ENCODE measurements at regions not wholly inside any gene's neighbourhood (a gene's known extent, or its start where the extent isn't known, plus 50 kb on each side); places are given as distances from the start of the nearest gene placed in this dataset.

- TF ChIP-seq, protein P1, sequence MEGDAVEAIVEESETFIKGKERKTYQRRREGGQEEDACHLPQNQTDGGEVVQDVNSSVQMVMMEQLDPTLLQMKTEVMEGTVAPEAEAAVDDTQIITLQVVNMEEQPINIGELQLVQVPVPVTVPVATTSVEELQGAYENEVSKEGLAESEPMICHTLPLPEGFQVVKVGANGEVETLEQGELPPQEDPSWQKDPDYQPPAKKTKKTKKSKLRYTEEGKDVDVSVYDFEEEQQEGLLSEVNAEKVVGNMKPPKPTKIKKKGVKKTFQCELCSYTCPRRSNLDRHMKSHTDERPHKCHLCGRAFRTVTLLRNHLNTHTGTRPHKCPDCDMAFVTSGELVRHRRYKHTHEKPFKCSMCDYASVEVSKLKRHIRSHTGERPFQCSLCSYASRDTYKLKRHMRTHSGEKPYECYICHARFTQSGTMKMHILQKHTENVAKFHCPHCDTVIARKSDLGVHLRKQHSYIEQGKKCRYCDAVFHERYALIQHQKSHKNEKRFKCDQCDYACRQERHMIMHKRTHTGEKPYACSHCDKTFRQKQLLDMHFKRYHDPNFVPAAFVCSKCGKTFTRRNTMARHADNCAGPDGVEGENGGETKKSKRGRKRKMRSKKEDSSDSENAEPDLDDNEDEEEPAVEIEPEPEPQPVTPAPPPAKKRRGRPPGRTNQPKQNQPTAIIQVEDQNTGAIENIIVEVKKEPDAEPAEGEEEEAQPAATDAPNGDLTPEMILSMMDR (IDR thresholded peaks at IDR 0.05) = no peak
- no peak for TF ChIP-seq POLR2AphosphoS5 (IDR thresholded peaks at IDR 0.05; ENCODE audit: low read depth, low read length)
- TF ChIP-seq, protein P2, sequence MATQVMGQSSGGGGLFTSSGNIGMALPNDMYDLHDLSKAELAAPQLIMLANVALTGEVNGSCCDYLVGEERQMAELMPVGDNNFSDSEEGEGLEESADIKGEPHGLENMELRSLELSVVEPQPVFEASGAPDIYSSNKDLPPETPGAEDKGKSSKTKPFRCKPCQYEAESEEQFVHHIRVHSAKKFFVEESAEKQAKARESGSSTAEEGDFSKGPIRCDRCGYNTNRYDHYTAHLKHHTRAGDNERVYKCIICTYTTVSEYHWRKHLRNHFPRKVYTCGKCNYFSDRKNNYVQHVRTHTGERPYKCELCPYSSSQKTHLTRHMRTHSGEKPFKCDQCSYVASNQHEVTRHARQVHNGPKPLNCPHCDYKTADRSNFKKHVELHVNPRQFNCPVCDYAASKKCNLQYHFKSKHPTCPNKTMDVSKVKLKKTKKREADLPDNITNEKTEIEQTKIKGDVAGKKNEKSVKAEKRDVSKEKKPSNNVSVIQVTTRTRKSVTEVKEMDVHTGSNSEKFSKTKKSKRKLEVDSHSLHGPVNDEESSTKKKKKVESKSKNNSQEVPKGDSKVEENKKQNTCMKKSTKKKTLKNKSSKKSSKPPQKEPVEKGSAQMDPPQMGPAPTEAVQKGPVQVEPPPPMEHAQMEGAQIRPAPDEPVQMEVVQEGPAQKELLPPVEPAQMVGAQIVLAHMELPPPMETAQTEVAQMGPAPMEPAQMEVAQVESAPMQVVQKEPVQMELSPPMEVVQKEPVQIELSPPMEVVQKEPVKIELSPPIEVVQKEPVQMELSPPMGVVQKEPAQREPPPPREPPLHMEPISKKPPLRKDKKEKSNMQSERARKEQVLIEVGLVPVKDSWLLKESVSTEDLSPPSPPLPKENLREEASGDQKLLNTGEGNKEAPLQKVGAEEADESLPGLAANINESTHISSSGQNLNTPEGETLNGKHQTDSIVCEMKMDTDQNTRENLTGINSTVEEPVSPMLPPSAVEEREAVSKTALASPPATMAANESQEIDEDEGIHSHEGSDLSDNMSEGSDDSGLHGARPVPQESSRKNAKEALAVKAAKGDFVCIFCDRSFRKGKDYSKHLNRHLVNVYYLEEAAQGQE (IDR thresholded peaks at IDR 0.05; ENCODE audit: insufficient read depth in 1 of 2, low read depth in 2 of 2, low read length in 1 of 2) = no peak
- TF ChIP-seq SIN3A (IDR thresholded peaks at IDR 0.05; ENCODE audit: borderline replicate concordance, insufficient read depth, low read depth, low read length) = no peak
Observed at GRCh38 chr2:13308989-13309388, 592.3 kb downstream of the TRIB2 start.

All from Panc1 (cell line).